Karpas-422 (cell line): ENCODE measurements at regions not wholly inside any gene's neighbourhood (a gene's known extent, or its start where the extent isn't known, plus 50 kb on each side); places are given as distances from the start of the nearest gene placed in this dataset. TPM values are rescaled to one million over a fixed set of nuclear protein-coding genes. Genes with fewer than 3 reads are reported as not detected.

Experiments
- DNase-seq: peaks from one replicate; pipeline ENCODE4 v3.0.0-alpha.2; 2015
- H2AFZ ChIP-seq: fragments of 200-600 bp; sonication (generic); 2 replicates; pipeline ENCODE4 v1.6.1; 2014; ENCODE audit warnings: antibody characterized with exemption, low read length, mixed read lengths
- H3K27ac ChIP-seq: fragments of 200-600 bp; sonication (generic); 2 replicates; pipeline ENCODE4 v1.5.1; 2014; ENCODE audit warnings: mild to moderate bottlenecking, low read length, moderate library complexity
- H3K27me3 ChIP-seq: fragments of 200-600 bp; sonication (generic); 2 replicates; pipeline ENCODE4 v1.6.1; 2014; ENCODE audit warnings: low read length, mixed read lengths
- H3K36me3 ChIP-seq: fragments of 200-600 bp; sonication (generic); 2 replicates; pipeline ENCODE4 v1.6.1; 2014; ENCODE audit warnings: low read length, mixed read lengths; ENCODE audit not compliant: insufficient read depth
- H3K4me1 ChIP-seq: fragments of 200-600 bp; sonication (generic); 2 replicates; pipeline ENCODE4 v1.6.1; 2014; ENCODE audit warnings: mild to moderate bottlenecking, low read length, mixed read lengths
- H3K4me2 ChIP-seq: fragments of 200-600 bp; sonication (generic); 2 replicates; pipeline ENCODE4 v1.6.1; 2014; ENCODE audit warnings: low read length, low read depth, mild to moderate bottlenecking; ENCODE audit not compliant: poor library complexity, severe bottlenecking
- H3K4me3 ChIP-seq: fragments of 200-600 bp; sonication (generic); 2 replicates; pipeline ENCODE4 v1.5.1; 2014; ENCODE audit warnings: mild to moderate bottlenecking, antibody characterized with exemption, low read length, mixed read lengths
- H3K79me2 ChIP-seq: fragments of 200-600 bp; sonication (generic); 2 replicates; pipeline ENCODE4 v1.6.1; 2014; ENCODE audit warnings: mild to moderate bottlenecking, low read length, mixed read lengths
- H3K9ac ChIP-seq: fragments of 200-600 bp; sonication (generic); 2 replicates; pipeline ENCODE4 v1.6.0; 2014; ENCODE audit warnings: low read length
- H3K9me2 ChIP-seq: fragments of 200-600 bp; sonication (generic), shearing (Covaris generic); replicated peaks from 2 replicates; pipeline ENCODE4 v1.6.0; 2014; ENCODE audit warnings: mild to moderate bottlenecking, low read length, moderate library complexity; ENCODE audit not compliant: insufficient read depth
- H3K9me3 ChIP-seq: fragments of 300-700, 200-600 bp; sonication (generic); 2 replicates; pipeline ENCODE4 v1.6.1; 2014; ENCODE audit warnings: low read length, mixed read lengths
- H4K20me1 ChIP-seq: fragments of 200-600 bp; sonication (generic); 2 replicates; pipeline ENCODE4 v1.6.1; 2014; ENCODE audit warnings: mild to moderate bottlenecking, antibody characterized with exemption, low read length, low read depth; ENCODE audit not compliant: insufficient read depth
- small RNA-seq: library from RNA; depleted of rRNA; stranded (forward); fragments of <200 nt; gene quantifications from one replicate; pipeline ENCODE3, GENCODE V24; 2014

DNA sequence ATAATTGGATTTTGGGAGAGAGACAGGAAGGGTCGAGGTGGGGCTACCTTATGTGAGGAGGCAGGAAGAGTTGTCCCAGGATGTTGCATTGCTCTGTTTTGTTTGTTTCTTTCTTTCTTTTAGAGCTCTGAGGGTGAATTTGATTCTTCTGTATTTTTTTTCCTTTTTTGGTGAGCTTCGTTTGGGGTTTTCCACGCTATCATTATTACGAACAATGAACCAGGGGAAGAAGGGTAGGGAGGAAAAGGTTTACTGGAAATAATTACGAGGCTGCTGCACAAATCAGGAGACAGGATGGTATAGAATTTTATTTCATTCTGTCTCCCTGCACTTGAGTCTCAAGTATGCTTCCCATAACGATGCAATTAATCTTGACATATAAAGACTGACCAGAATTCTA is 51.4 kb upstream of the ZNF516 start:
- H2AFZ ChIP-seq: no peak overlapping the region
- no peaks in the 10 kb centered on the region for H3K79me2 ChIP-seq
- H3K36me3 ChIP-seq: no peaks in the 10 kb centered on the region
- no peak overlapping the region for H3K27ac ChIP-seq
- no peak overlapping the region for H3K4me3 ChIP-seq
- no peaks in the 10 kb centered on the region for H3K9me2 ChIP-seq
- H3K4me1 ChIP-seq: no peaks in the 10 kb centered on the region
- H3K9ac ChIP-seq: no peak overlapping the region
- H4K20me1 ChIP-seq: no peaks in the 10 kb centered on the region
- DNase-seq: no peak
- H3K9me3 ChIP-seq: no peaks in the 10 kb centered on the region
- H3K4me2 ChIP-seq: no peak overlapping the region
- H3K27me3 ChIP-seq: no peaks in the 10 kb centered on the region

DNA sequence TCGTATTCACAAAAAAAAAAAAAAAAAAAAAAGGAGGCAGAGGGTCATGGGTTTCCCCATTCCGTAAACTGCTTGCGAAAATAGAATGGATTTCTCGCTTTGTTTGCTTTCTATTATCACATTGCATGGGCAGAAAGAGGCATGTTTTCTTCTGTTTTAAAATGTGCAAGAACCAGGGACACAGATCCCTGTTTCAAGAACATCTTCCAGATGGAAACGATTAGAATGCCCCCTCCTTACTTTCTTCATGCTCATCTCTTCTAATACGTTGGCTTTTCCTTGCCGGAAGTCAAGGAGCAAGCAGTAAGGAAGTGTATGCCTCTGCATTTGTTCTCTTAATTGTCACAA is 51.0 kb upstream of the ZNF516 start:
- no peak overlapping the region for H3K9ac ChIP-seq
- no peak overlapping the region for H3K27ac ChIP-seq
- H3K4me1 ChIP-seq: no peaks in the 10 kb centered on the region
- H3K9me3 ChIP-seq: no peaks in the 10 kb centered on the region
- H3K36me3 ChIP-seq: no peaks in the 10 kb centered on the region
- no peak overlapping the region for H3K4me2 ChIP-seq
- H3K79me2 ChIP-seq: no peaks in the 10 kb centered on the region
- no peaks in the 10 kb centered on the region for H3K27me3 ChIP-seq
- H4K20me1 ChIP-seq: no peaks in the 10 kb centered on the region
- no peak overlapping the region for H2AFZ ChIP-seq
- DNase-seq: no peak
- H3K4me3 ChIP-seq: no peak overlapping the region
- H3K9me2 ChIP-seq: no peaks in the 10 kb centered on the region

GRCh38 chr18:76545433-76546087 is 50.5 kb upstream of the ZNF516 start:
- no peaks in the 10 kb centered on the region for H3K27me3 ChIP-seq
- no peaks in the 10 kb centered on the region for H3K4me1 ChIP-seq
- DNase-seq: no peak
- H3K9me2 ChIP-seq: no peaks in the 10 kb centered on the region
- H3K4me2 ChIP-seq: no peak overlapping the region
- no peaks in the 10 kb centered on the region for H3K79me2 ChIP-seq
- no peak overlapping the region for H3K9ac ChIP-seq
- H3K36me3 ChIP-seq: no peaks in the 10 kb centered on the region
- H3K4me3 ChIP-seq: no peak overlapping the region
- H4K20me1 ChIP-seq: no peaks in the 10 kb centered on the region
- no peaks in the 10 kb centered on the region for H3K9me3 ChIP-seq
- no peak overlapping the region for H2AFZ ChIP-seq
- H3K27ac ChIP-seq: no peak overlapping the region

DNA sequence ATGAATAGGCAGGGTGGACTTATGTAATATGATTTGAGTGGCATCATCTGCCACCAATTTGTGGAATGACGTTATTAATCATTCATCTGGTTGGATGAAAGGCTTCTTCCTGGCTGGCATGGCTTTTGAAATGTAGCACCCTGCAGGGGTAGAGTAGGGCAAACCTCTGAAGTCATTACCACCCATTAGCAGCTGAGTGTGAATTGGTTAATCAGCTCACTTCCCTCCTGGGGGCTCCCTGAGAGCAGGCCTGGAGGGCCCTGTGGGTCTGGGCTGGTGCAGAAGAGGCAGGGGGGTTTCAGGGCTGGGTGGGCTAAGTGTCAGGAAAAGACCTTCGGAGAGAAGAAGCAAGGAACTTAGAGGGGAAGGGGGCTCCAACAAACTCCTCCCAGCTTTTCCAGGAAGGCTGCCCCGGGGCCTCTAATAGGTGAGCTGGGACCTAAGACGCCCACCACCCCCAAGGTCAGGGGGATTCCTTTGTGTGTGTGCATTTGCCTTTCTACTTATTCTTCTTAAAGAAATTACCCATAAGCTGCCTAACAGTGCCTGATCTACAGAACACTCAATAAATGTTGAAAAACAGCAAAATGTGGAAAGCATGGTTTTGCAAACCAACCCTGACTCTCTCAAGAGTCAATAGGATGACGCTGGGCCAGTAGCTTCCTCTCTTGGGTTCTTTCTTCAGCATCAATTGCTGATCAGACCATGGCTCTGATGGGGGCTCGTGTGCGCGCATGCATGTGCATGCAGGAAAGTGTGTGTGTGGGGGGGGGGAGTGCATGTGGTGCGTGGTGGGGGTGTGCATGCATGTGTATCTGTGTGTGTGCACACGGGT is 49.7 kb upstream of the ZNF516 start:
- Histone ChIP-seq H3K27ac (no peak overlapping the region), H3K9me3 (no peaks in the 10 kb centered on the region), H4K20me1 (no peaks in the 10 kb centered on the region), H3K27me3 (no peaks in the 10 kb centered on the region), H3K4me2 (no peak overlapping the region), H3K79me2 (no peaks in the 10 kb centered on the region), H3K9ac (no peak overlapping the region), H3K4me3 (no peak overlapping the region), H2AFZ (no peak overlapping the region), H3K36me3 (no peaks in the 10 kb centered on the region), H3K9me2 (no peaks in the 10 kb centered on the region), H3K4me1 (no peaks in the 10 kb centered on the region)
- no peak for DNase-seq

Small RNA genes lying in the stretch of these regions (small RNA-seq; reads per million reads assigned to genes)
- not detected for gene AC139085.1
